ENCODE measurements at regions not wholly inside any gene's neighbourhood (a gene's known extent, or its start where the extent isn't known, plus 50 kb on each side); places are given as distances from the start of the nearest gene placed in this dataset.

- Histone ChIP-seq H3K36me3 (ENCODE audit: insufficient read depth, low read length, poor library complexity, severe bottlenecking) (no peaks in the 10 kb centered on the region), H3K9me3 (ENCODE audit: low read depth, low read length, poor library complexity, severe bottlenecking) (no peaks in the 10 kb centered on the region), H3K4me1 (ENCODE audit: insufficient read depth, low read length, poor library complexity, severe bottlenecking) (no peaks in the 10 kb centered on the region), H3K4me3 (ENCODE audit: low read depth, low read length, poor library complexity, severe bottlenecking) (no peak overlapping the region), H3K27me3 (replicated peaks; ENCODE audit: insufficient read depth, low read depth, low read length, poor library complexity) (no peaks in the 10 kb centered on the region), H3K27ac (ENCODE audit: low read depth, low read length, poor library complexity, severe bottlenecking) (no peak overlapping the region)
- DNase-seq (ENCODE audit: low spot score) = no peak
- intact Hi-C loops (cut with micrococcal nuclease; ENCODE audit: unreplicated experiment) = no loop called here
- ChIA-PET POLR2A (ENCODE audit: low non-redundant PET) (no interaction called here), CTCF (no interaction called here)
- TF ChIP-seq CTCF (conservative IDR thresholded peaks at IDR 0.05; ENCODE audit: low read depth, low read length) (no peak), EZH2 (IDR thresholded peaks at IDR 0.05; ENCODE audit: borderline replicate concordance, low read depth, low read length, poor library complexity, severe bottlenecking) (no peak)
- no TSS peak for BruUV-seq (replicated peaks)
These were observed 119.0 kb upstream of the UGT8 start for GRCh38 chr4:114479595-114479994.

DNA sequence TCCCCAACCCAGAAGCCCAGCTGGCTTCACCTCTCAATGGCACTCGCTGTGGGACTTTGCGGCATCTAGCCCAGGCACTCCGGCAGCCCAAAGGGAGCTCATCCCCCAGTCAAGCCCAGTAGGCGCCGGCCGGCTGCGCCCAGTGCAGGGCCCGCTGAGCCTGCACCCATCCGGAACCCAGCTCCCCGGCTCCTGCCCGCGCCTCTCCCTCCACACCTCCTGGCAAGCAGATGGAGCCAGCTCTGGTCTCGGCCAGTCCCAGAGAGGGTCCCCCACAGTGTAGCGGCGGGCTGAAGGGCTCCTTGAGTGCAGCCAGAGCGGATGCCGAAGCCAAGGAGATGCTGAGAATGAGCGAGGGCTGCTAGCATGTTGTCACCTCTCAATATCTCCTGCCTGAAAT lies 116.8 kb upstream of the UGT8 start:
- ChIA-PET CTCF (no interaction called here), POLR2A (ENCODE audit: low non-redundant PET) (no interaction called here)
- intact Hi-C loops (cut with micrococcal nuclease; ENCODE audit: unreplicated experiment) = no loop called here
- DNase-seq (ENCODE audit: low spot score) = no peak
- no peaks in the 10 kb centered on the region for H3K9me3 ChIP-seq (ENCODE audit: low read depth, low read length, poor library complexity, severe bottlenecking)
- no peaks in the 10 kb centered on the region for H3K36me3 ChIP-seq (ENCODE audit: insufficient read depth, low read length, poor library complexity, severe bottlenecking)
- TF ChIP-seq EZH2 (IDR thresholded peaks at IDR 0.05; ENCODE audit: borderline replicate concordance, low read depth, low read length, poor library complexity, severe bottlenecking) (no peak), CTCF (conservative IDR thresholded peaks at IDR 0.05; ENCODE audit: low read depth, low read length) (no peak)
- H3K27ac ChIP-seq (ENCODE audit: low read depth, low read length, poor library complexity, severe bottlenecking) = no peak overlapping the region
- no peak overlapping the region for H3K4me3 ChIP-seq (ENCODE audit: low read depth, low read length, poor library complexity, severe bottlenecking)
- no peaks in the 10 kb centered on the region for H3K27me3 ChIP-seq (replicated peaks; ENCODE audit: insufficient read depth, low read depth, low read length, poor library complexity)
- no TSS peak for BruUV-seq (replicated peaks)
- no peaks in the 10 kb centered on the region for H3K4me1 ChIP-seq (ENCODE audit: insufficient read depth, low read length, poor library complexity, severe bottlenecking)

DNA sequence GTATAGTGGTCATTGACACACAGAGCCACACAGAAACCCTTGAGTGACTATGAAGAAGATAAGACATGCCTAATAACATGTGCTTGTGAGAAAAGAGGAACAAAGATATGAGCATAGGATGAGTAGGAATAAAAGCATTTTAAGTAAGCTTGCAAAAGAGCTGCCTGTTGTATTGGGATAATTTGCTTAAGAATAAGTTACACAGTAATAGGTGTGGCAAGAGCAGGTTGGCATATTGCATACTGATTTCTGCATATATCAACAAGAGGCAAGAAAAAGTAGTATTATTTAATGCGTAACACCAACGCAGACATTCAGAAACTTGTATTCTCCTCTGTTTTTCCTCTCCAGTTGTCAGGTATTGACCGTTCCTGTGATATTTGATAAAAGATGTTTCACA lies 111.5 kb upstream of the UGT8 start:
- H3K27me3 ChIP-seq (replicated peaks; ENCODE audit: insufficient read depth, low read depth, low read length, poor library complexity) = no peaks in the 10 kb centered on the region
- H3K36me3 ChIP-seq (ENCODE audit: insufficient read depth, low read length, poor library complexity, severe bottlenecking) = no peaks in the 10 kb centered on the region
- BruUV-seq (replicated peaks) = no TSS peak
- no peak overlapping the region for H3K4me3 ChIP-seq (ENCODE audit: low read depth, low read length, poor library complexity, severe bottlenecking)
- H3K27ac ChIP-seq (ENCODE audit: low read depth, low read length, poor library complexity, severe bottlenecking) = no peak overlapping the region
- ChIA-PET CTCF (no interaction called here), POLR2A (ENCODE audit: low non-redundant PET) (no interaction called here)
- H3K4me1 ChIP-seq (ENCODE audit: insufficient read depth, low read length, poor library complexity, severe bottlenecking) = no peaks in the 10 kb centered on the region
- no peak for DNase-seq (ENCODE audit: low spot score)
- intact Hi-C loops (cut with micrococcal nuclease; ENCODE audit: unreplicated experiment) = no loop called here
- no peaks in the 10 kb centered on the region for H3K9me3 ChIP-seq (ENCODE audit: low read depth, low read length, poor library complexity, severe bottlenecking)
- TF ChIP-seq EZH2 (IDR thresholded peaks at IDR 0.05; ENCODE audit: borderline replicate concordance, low read depth, low read length, poor library complexity, severe bottlenecking) (no peak), CTCF (conservative IDR thresholded peaks at IDR 0.05; ENCODE audit: low read depth, low read length) (no peak)
